ENCODE measurements at regions not wholly inside any gene's neighbourhood (a gene's known extent, or its start where the extent isn't known, plus 50 kb on each side); places are given as distances from the start of the nearest gene placed in this dataset.

- TF ChIP-seq CTCF (IDR thresholded peaks at IDR 0.05; ENCODE audit: low read length) (no peak), EZH2 (IDR thresholded peaks at IDR 0.05; ENCODE audit: borderline replicate concordance, low read length) (no peak)
Observed at GRCh38 chr11:26783997-26784396, 62.1 kb upstream of the SLC5A12 start.
